CD14-positive monocyte (primary cell): ENCODE measurements at regions not wholly inside any gene's neighbourhood (a gene's known extent, or its start where the extent isn't known, plus 50 kb on each side); places are given as distances from the start of the nearest gene placed in this dataset.

Source experiments
- DNase-seq, 3 donors: peaks; one replicate each; pipeline ENCODE4 v3.0.0-alpha.2; 2011 to 2022
- H2AFZ ChIP-seq: 2 replicates; pipeline ENCODE4 v1.6.0; 2012; ENCODE audit warnings: mild to moderate bottlenecking, low read depth, low read length, inconsistent platforms; ENCODE audit not compliant: insufficient read depth, poor library complexity, severe bottlenecking
- H3K27ac ChIP-seq, 2 donors: 1 replicate in 1 of 2; 2 replicates in 1 of 2; pipeline ENCODE4 v1.5.1; 2012 to 2013; ENCODE audit warnings: low read length in 2 of 2, control low read depth in 1 of 2, inconsistent platforms in 1 of 2, low read depth in 1 of 2, mild to moderate bottlenecking in 1 of 2
- H3K27me3 ChIP-seq, 2 donors: one replicate each; pipeline versions ENCODE4 v1.6.0 to v1.6.1; 2011 to 2013; ENCODE audit warnings: low read length in 2 of 2; ENCODE audit not compliant: control insufficient read depth in 2 of 2, insufficient read depth in 2 of 2
- H3K36me3 ChIP-seq, 2 donors: replicated peaks in 1 of 2; 1 replicate in 1 of 2; 2 replicates in 1 of 2; pipeline versions ENCODE4 v1.5.1 to v1.6.1; 2012 to 2013; ENCODE audit warnings: low read length in 2 of 2, control low read depth in 1 of 2, inconsistent platforms in 1 of 2, mild to moderate bottlenecking in 1 of 2; ENCODE audit not compliant: insufficient read depth in 2 of 2, control insufficient read depth in 1 of 2
- H3K4me1 ChIP-seq, 2 donors: 1 replicate in 1 of 2; 2 replicates in 1 of 2; pipeline versions ENCODE4 v1.5.1 to v1.6.1; 2012 to 2013; ENCODE audit warnings: low read length in 2 of 2, control low read depth in 1 of 2, inconsistent platforms in 1 of 2, mild to moderate bottlenecking in 1 of 2, moderate library complexity in 1 of 2; ENCODE audit not compliant: insufficient read depth in 2 of 2, control insufficient read depth in 1 of 2
- H3K4me2 ChIP-seq: replicated peaks from 2 replicates; pipeline ENCODE3; 2012; ENCODE audit warnings: low read length, moderate library complexity, mild to moderate bottlenecking; ENCODE audit not compliant: poor library complexity, severe bottlenecking; ENCODE audit errors: extremely low read depth
- H3K4me3 ChIP-seq, 3 experiments: fragments of 200-600 bp in 1 of 3; sonication (generic) in 1 of 3; replicated peaks in 1 of 3; 1 replicate in 2 of 3; 2 replicates in 1 of 3; pipeline ENCODE4 v1.5.1; 2011 to 2013; ENCODE audit warnings: low read length in 3 of 3, mild to moderate bottlenecking in 3 of 3, control low read depth in 2 of 3, low read depth in 2 of 3, inconsistent platforms in 1 of 3, moderate library complexity in 1 of 3
- H3K79me2 ChIP-seq: 2 replicates; pipeline ENCODE4 v1.6.0; 2012; ENCODE audit warnings: mild to moderate bottlenecking, control low read depth, inconsistent platforms, low read length, moderate library complexity; ENCODE audit not compliant: insufficient read depth
- H3K9ac ChIP-seq: 2 replicates; pipeline ENCODE4 v1.6.0; 2017; ENCODE audit warnings: low read length, mild to moderate bottlenecking; ENCODE audit not compliant: insufficient read depth, poor library complexity, severe bottlenecking
- H3K9me3 ChIP-seq, 2 donors: replicated peaks in 1 of 2; 1 replicate in 1 of 2; 2 replicates in 1 of 2; pipeline versions ENCODE4 v1.5.1 to v1.6.1; 2012 to 2013; ENCODE audit warnings: low read length in 2 of 2, control low read depth in 1 of 2; ENCODE audit not compliant: control insufficient read depth in 1 of 2, insufficient read depth in 1 of 2
- H4K20me1 ChIP-seq: 2 replicates; pipeline ENCODE4 v1.6.0; 2012; ENCODE audit warnings: mild to moderate bottlenecking, low read length, control low read depth, moderate library complexity; ENCODE audit not compliant: insufficient read depth
- H3K27ac Mint-ChIP-seq, 7 donors: one replicate each; pipeline ENCODE4 v1.8.0; 2020; ENCODE audit warnings: mild to moderate bottlenecking in 7 of 7, mixed read lengths in 7 of 7, moderate library complexity in 6 of 7, inconsistent platforms in 2 of 7
- H3K27me3 Mint-ChIP-seq, 3 donors: one replicate each; pipeline ENCODE4 v1.8.0; 2021 to 2022; ENCODE audit warnings: low read depth in 3 of 3, mild to moderate bottlenecking in 3 of 3, mixed read lengths in 3 of 3, moderate library complexity in 3 of 3, inconsistent platforms in 1 of 3
- H3K36me3 Mint-ChIP-seq, 2 donors: one replicate each; pipeline ENCODE4 v1.8.0; 2020; ENCODE audit warnings: mixed read lengths in 2 of 2, inconsistent platforms in 1 of 2, mild to moderate bottlenecking in 1 of 2
- H3K4me1 Mint-ChIP-seq: one replicate; pipeline ENCODE4 v1.8.0; 2020; ENCODE audit warnings: mild to moderate bottlenecking, mixed read lengths
- H3K4me3 Mint-ChIP-seq, 2 donors: one replicate each; pipeline ENCODE4 v1.8.0; 2020; ENCODE audit warnings: mild to moderate bottlenecking in 2 of 2, mixed read lengths in 2 of 2, moderate library complexity in 1 of 2
- H3K9me3 Mint-ChIP-seq, 7 donors: one replicate each; pipeline ENCODE4 v1.8.0; 2020 to 2022; ENCODE audit warnings: mixed read lengths in 7 of 7, mild to moderate bottlenecking in 6 of 7, moderate library complexity in 6 of 7, inconsistent platforms in 2 of 7
- WGBS: methylation state at CpG from one replicate; pipeline ENCODE4 v1.1.5; 2013; ENCODE audit warnings: missing lambda C conversion rate; ENCODE audit not compliant: insufficient coverage; 5-methylcytosine and 5-hydroxymethylcytosine counted together
- intact Hi-C, 2 donors: fragments of 100-400 bp; cut with micrococcal nuclease; formaldehyde crosslinking; loops; one replicate each; pipeline versions ENCODE4 v1.15.0 to v1.15.1; 2023
- TF ChIP-seq, protein P1 (sequence below): fragments of 200-600 bp; IDR thresholded peaks from one replicate; pipeline ENCODE4 v1.8.0; 2022; ENCODE audit warnings: antibody characterized with exemption, mild to moderate bottlenecking

DNA sequence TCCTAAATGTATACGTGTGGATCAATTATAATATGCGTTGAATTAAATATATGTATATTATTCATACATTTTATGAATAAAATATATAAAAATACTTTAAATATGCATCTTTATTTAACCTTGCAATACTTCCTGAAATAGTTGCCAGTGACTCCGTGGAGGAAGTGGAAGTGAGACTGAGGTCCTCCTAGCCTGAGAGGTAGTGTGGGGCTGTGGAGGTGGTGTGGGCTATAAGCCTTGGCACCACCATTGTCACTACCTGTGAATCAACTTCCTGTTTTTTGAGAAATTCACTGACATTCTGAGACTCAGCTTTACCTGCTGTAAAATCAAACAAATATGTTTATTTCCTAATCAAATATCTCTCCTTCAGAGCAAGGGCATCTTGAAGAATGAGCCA, 514.2 kb downstream of the VRK1 start:
- H2AFZ ChIP-seq: no peak overlapping the region
- H3K9ac ChIP-seq: no peak overlapping the region
- Mint-ChIP-seq H3K36me3 (no peaks in the 10 kb centered on the region), H3K9me3 (peaks cover 3 to 9% (median 7%) of the 10 kb centered on the region in 7 donors), H3K4me1 (no peaks in the 10 kb centered on the region), H3K4me3 (no peak overlapping the region), H3K27me3 (peaks cover 0 to 3% (median 1%) of the 10 kb centered on the region in 3 donors), H3K27ac (no peak overlapping the region)
- no peaks in the 10 kb centered on the region for H3K36me3 ChIP-seq
- peaks cover 0 to 3% of the 10 kb centered on the region in 2 donors for H3K9me3 ChIP-seq
- H3K27ac ChIP-seq: no peak overlapping the region
- TF ChIP-seq, protein P1, sequence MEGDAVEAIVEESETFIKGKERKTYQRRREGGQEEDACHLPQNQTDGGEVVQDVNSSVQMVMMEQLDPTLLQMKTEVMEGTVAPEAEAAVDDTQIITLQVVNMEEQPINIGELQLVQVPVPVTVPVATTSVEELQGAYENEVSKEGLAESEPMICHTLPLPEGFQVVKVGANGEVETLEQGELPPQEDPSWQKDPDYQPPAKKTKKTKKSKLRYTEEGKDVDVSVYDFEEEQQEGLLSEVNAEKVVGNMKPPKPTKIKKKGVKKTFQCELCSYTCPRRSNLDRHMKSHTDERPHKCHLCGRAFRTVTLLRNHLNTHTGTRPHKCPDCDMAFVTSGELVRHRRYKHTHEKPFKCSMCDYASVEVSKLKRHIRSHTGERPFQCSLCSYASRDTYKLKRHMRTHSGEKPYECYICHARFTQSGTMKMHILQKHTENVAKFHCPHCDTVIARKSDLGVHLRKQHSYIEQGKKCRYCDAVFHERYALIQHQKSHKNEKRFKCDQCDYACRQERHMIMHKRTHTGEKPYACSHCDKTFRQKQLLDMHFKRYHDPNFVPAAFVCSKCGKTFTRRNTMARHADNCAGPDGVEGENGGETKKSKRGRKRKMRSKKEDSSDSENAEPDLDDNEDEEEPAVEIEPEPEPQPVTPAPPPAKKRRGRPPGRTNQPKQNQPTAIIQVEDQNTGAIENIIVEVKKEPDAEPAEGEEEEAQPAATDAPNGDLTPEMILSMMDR: no peak
- no peaks in the 10 kb centered on the region for H3K27me3 ChIP-seq
- no peaks in the 10 kb centered on the region for H3K79me2 ChIP-seq
- DNase-seq: no peak
- no peaks in the 10 kb centered on the region for H3K4me1 ChIP-seq
- intact Hi-C loops: no loop called here
- no peak overlapping the region for H3K4me3 ChIP-seq
- no peaks in the 10 kb centered on the region for H4K20me1 ChIP-seq
- no CpG with 5 or more reads among the region's 3 CpGs for WGBS
- H3K4me2 ChIP-seq: no peak overlapping the region

DNA sequence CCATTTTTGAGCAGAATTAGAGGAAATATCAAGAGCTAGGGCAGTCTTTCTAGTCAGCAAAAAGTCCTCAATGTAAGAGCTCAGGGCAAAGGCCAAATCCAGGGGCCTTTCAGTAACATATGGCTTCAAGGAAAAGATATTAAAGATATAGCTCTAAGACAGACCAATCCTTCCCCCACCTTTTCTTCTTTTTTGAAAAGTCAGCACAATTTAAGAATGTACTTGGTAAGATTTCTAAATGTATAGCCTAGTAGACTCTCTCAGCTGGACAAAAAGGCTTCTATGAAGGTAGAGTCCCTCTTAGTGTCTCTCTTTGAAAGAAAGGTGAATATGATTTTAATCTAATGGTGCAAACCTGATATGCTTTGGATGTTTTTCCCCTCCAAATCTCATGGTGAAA, 515.7 kb downstream of the VRK1 start:
- Mint-ChIP-seq H3K27ac (no peak overlapping the region), H3K27me3 (peaks cover 0 to 1% (median 1%) of the 10 kb centered on the region in 3 donors), H3K4me1 (no peaks in the 10 kb centered on the region), H3K9me3 (peaks cover 3 to 9% (median 7%) of the 10 kb centered on the region in 7 donors), H3K36me3 (no peaks in the 10 kb centered on the region), H3K4me3 (no peak overlapping the region)
- Histone ChIP-seq H3K4me3 (no peak overlapping the region), H4K20me1 (no peaks in the 10 kb centered on the region), H3K36me3 (no peaks in the 10 kb centered on the region), H3K27ac (no peak overlapping the region), H3K4me1 (no peaks in the 10 kb centered on the region), H3K9ac (no peak overlapping the region), H3K27me3 (no peaks in the 10 kb centered on the region), H3K4me2 (no peak overlapping the region), H3K79me2 (no peaks in the 10 kb centered on the region), H3K9me3 (peaks cover 0 to 3% of the 10 kb centered on the region in 2 donors), H2AFZ (no peak overlapping the region)
- intact Hi-C loops: no loop called here
- DNase-seq: no peak
- TF ChIP-seq, protein P1: no peak
